H1 (cell line): ENCODE measurements at regions not wholly inside any gene's neighbourhood (a gene's known extent, or its start where the extent isn't known, plus 50 kb on each side); places are given as distances from the start of the nearest gene placed in this dataset.

ENCODE experiments used
- CTCF ChIA-PET: fragments of 300-600 bp; sonication (Branson Sonifier 250); formaldehyde crosslinking; loops from one replicate; lab custom pipeline; 2021; ENCODE audit not compliant: partially characterized antibody; lab: Charles Lee
- POLR2A ChIA-PET: fragments of 300-600 bp; sonication (Branson Sonifier 250); formaldehyde crosslinking; loops from one replicate; lab custom pipeline; 2021; ENCODE audit warnings: inconsistent platforms; ENCODE audit not compliant: partially characterized antibody; lab: Charles Lee
- DNase-seq, 2 experiments: peaks; one replicate each; pipeline versions ENCODE4 v3.0.0 to v3.0.0-alpha.2; 2010 to 2022; ENCODE audit warnings: low spot score in 2 of 2, low read depth in 1 of 2, mixed read lengths in 1 of 2
- FAIRE-seq: peaks from 2 replicates; lab custom pipeline; 2011; peaks lifted over from hg19 to GRCh38; lab: Jason Lieb, UNC
- H2AFZ ChIP-seq: 2 replicates; pipeline ENCODE4 v1.8.1; 2012; ENCODE audit warnings: low read length, inconsistent platforms
- H2AK5ac ChIP-seq: 2 replicates; pipeline ENCODE4 v1.6.1; 2013; ENCODE audit warnings: low read depth, low read length
- H2BK120ac ChIP-seq: replicated peaks from 2 replicates; pipeline ENCODE3; 2013; ENCODE audit warnings: low read depth, low read length, inconsistent platforms
- H2BK12ac ChIP-seq: 2 replicates; pipeline ENCODE4 v1.6.1; 2013; ENCODE audit warnings: low read depth, low read length
- H2BK15ac ChIP-seq: 2 replicates; pipeline ENCODE4 v1.6.1; 2013; ENCODE audit warnings: low read length
- H2BK20ac ChIP-seq: 2 replicates; pipeline ENCODE4 v1.6.1; 2013; ENCODE audit warnings: low read length
- H2BK5ac ChIP-seq: 2 replicates; pipeline ENCODE4 v1.6.1; 2013; ENCODE audit warnings: low read depth, low read length
- H3K14ac ChIP-seq: 2 replicates; pipeline ENCODE4 v1.6.1; 2013; ENCODE audit warnings: inconsistent platforms; ENCODE audit not compliant: insufficient read length
- H3K18ac ChIP-seq: 2 replicates; pipeline ENCODE4 v1.6.1; 2013; ENCODE audit warnings: low read length; ENCODE audit errors: extremely low read depth
- H3K23ac ChIP-seq: 2 replicates; pipeline ENCODE4 v1.6.1; 2013; ENCODE audit warnings: inconsistent platforms; ENCODE audit not compliant: insufficient read length
- H3K23me2 ChIP-seq: 2 replicates; pipeline ENCODE4 v1.6.1; 2013; ENCODE audit warnings: low read depth, low read length
- H3K27ac ChIP-seq: 2 replicates; pipeline ENCODE4 v1.6.1; 2011; ENCODE audit warnings: low read depth, low read length, inconsistent platforms
- H3K27me3 ChIP-seq, 4 experiments: replicated peaks in 1 of 4; 1 replicate in 1 of 4; 2 replicates in 3 of 4; pipeline versions ENCODE4 v1.6.1 to v1.8.1; 2011 to 2013; ENCODE audit warnings: low read length in 3 of 4, mild to moderate bottlenecking in 3 of 4, inconsistent platforms in 2 of 4, mixed read lengths in 2 of 4, moderate library complexity in 1 of 4; ENCODE audit not compliant: control insufficient read depth in 3 of 4, insufficient read depth in 3 of 4; ENCODE audit errors: extremely low read depth in 1 of 4
- H3K36me3 ChIP-seq, 4 experiments: 2 replicates each; pipeline versions ENCODE4 v1.6.1 to v1.8.1; 2011 to 2013; ENCODE audit warnings: mild to moderate bottlenecking in 4 of 4, low read length in 3 of 4, moderate library complexity in 2 of 4, control low read depth in 1 of 4, inconsistent platforms in 1 of 4; ENCODE audit not compliant: insufficient read depth in 4 of 4, control insufficient read depth in 2 of 4
- H3K4ac ChIP-seq: replicated peaks from 2 replicates; pipeline ENCODE3; 2013; ENCODE audit warnings: low read length, low read depth, mixed read lengths, inconsistent platforms; ENCODE audit not compliant: insufficient read length
- H3K4me1 ChIP-seq, 4 experiments: replicated peaks in 1 of 4; 1 replicate in 1 of 4; 2 replicates in 3 of 4; pipeline versions ENCODE4 v1.6.1 to v1.8.1; 2011 to 2013; ENCODE audit warnings: low read length in 3 of 4, inconsistent platforms in 2 of 4, mixed read lengths in 1 of 4; ENCODE audit not compliant: insufficient read depth in 4 of 4, control insufficient read depth in 3 of 4
- H3K4me2 ChIP-seq, 2 experiments: 2 replicates each; pipeline versions ENCODE4 v1.6.1 to v1.8.1; 2011 to 2013; ENCODE audit warnings: low read depth in 2 of 2, low read length in 2 of 2, control low read depth in 1 of 2, inconsistent platforms in 1 of 2, mild to moderate bottlenecking in 1 of 2; ENCODE audit not compliant: insufficient read depth in 1 of 2
- H3K4me3 ChIP-seq, 4 experiments: fragments of 200-600, 300-600 bp in 1 of 4; sonication (generic), shearing (Covaris generic), sonication (Bioruptor Twin) in 1 of 4; 2 replicates each; pipeline versions ENCODE4 v1.5.1 to v1.8.1; 2011 to 2016; ENCODE audit warnings: low read length in 4 of 4, low read depth in 3 of 4, control low read depth in 2 of 4, inconsistent platforms in 2 of 4, mild to moderate bottlenecking in 2 of 4, mixed read lengths in 1 of 4, moderate library complexity in 1 of 4; ENCODE audit not compliant: insufficient read depth in 2 of 4; ENCODE audit errors: extremely low read depth in 1 of 4
- H3K56ac ChIP-seq: replicated peaks from 2 replicates; pipeline ENCODE3; 2013; ENCODE audit warnings: low read depth, mild to moderate bottlenecking, mixed read lengths, low read length, inconsistent platforms; ENCODE audit not compliant: insufficient read length
- H3K79me1 ChIP-seq: 2 replicates; pipeline ENCODE4 v1.6.1; 2013; ENCODE audit warnings: low read depth, low read length, control low read depth
- H3K79me2 ChIP-seq, 2 experiments: 2 replicates each; pipeline versions ENCODE4 v1.6.1 to v1.8.1; 2012 to 2013; ENCODE audit warnings: low read length in 2 of 2, mild to moderate bottlenecking in 2 of 2, inconsistent platforms in 1 of 2; ENCODE audit not compliant: insufficient read depth in 2 of 2, control insufficient read depth in 1 of 2
- H3K9ac ChIP-seq, 4 experiments: replicated peaks in 1 of 4; 1 replicate in 1 of 4; 2 replicates in 3 of 4; pipeline versions ENCODE4 v1.6.1 to v1.8.1; 2011 to 2013; ENCODE audit warnings: low read depth in 3 of 4, low read length in 3 of 4, control low read depth in 2 of 4, mild to moderate bottlenecking in 2 of 4, moderate library complexity in 2 of 4, inconsistent platforms in 1 of 4; ENCODE audit errors: extremely low read depth in 1 of 4
- H3K9me3 ChIP-seq, 2 experiments: 2 replicates each; pipeline versions ENCODE4 v1.6.1 to v1.8.1; 2012 to 2013; ENCODE audit warnings: mild to moderate bottlenecking in 2 of 2, moderate library complexity in 2 of 2, control low read depth in 1 of 2, inconsistent platforms in 1 of 2, low read depth in 1 of 2, low read length in 1 of 2, mixed read lengths in 1 of 2; ENCODE audit not compliant: insufficient read depth in 2 of 2
- H4K20me1 ChIP-seq, 2 experiments: replicated peaks in 1 of 2; 2 replicates each; pipeline versions ENCODE3 to v1.8.1; 2011 to 2013; ENCODE audit warnings: inconsistent platforms in 2 of 2, low read length in 2 of 2, mild to moderate bottlenecking in 1 of 2; ENCODE audit not compliant: insufficient read depth in 2 of 2, control insufficient read depth in 1 of 2
- H4K5ac ChIP-seq: 2 replicates; pipeline ENCODE4 v1.6.1; 2013; ENCODE audit warnings: low read length, low read depth, mixed read lengths, inconsistent platforms; ENCODE audit not compliant: insufficient read length
- H4K8ac ChIP-seq: 2 replicates; pipeline ENCODE4 v1.8.0; 2013; ENCODE audit warnings: mild to moderate bottlenecking, moderate library complexity, low read length, inconsistent platforms; ENCODE audit not compliant: insufficient read depth; ENCODE audit errors: extremely low read depth
- H4K91ac ChIP-seq: replicated peaks from 2 replicates; pipeline ENCODE3; 2013; ENCODE audit warnings: low read length, mixed read lengths, inconsistent platforms; ENCODE audit not compliant: insufficient read length
- CBX5 ChIP-seq: fragments of 300-800, 300-1000 bp; sonication (generic); IDR thresholded peaks from 2 replicates; pipeline ENCODE4 v1.7.1; 2016; ENCODE audit warnings: antibody characterized with exemption, low read length, low read depth
- CTBP2 ChIP-seq: IDR thresholded peaks from 2 replicates; pipeline ENCODE4 v1.7.0; 2011; ENCODE audit warnings: borderline replicate concordance, mild to moderate bottlenecking, moderate library complexity, mixed read lengths, low read length; ENCODE audit not compliant: insufficient read depth, insufficient read length
- NANOG ChIP-seq: IDR thresholded peaks from 2 replicates; pipeline ENCODE4 v1.6.1; 2011; ENCODE audit warnings: low read length, low read depth, mild to moderate bottlenecking, inconsistent platforms; ENCODE audit not compliant: insufficient read depth, poor library complexity, severe bottlenecking
- NRF1 ChIP-seq: IDR thresholded peaks from 2 replicates; pipeline ENCODE4 v1.6.1; 2011; ENCODE audit warnings: mild to moderate bottlenecking, low read depth, low read length, improper control_type of control experiment
- RAD21 ChIP-seq, 2 experiments: IDR thresholded peaks in 1 of 2; conservative IDR thresholded peaks in 1 of 2; 2 replicates each; pipeline ENCODE4 v1.6.1; 2011; ENCODE audit warnings: low read depth in 2 of 2, low read length in 2 of 2, improper control_type of control experiment in 1 of 2, inconsistent platforms in 1 of 2, mild to moderate bottlenecking in 1 of 2, moderate library complexity in 1 of 2
- RXRA ChIP-seq: IDR thresholded peaks from 2 replicates; pipeline ENCODE4 v1.6.1; 2011; ENCODE audit warnings: low read depth, mild to moderate bottlenecking, low read length, moderate library complexity; ENCODE audit not compliant: insufficient read depth
- WGBS, 2 experiments: shearing (Covaris generic) in 1 of 2; methylation state at CpG; one replicate each; pipeline versions ENCODE4 v1.1.6 to v1.1.7; 2013 to 2015; ENCODE audit warnings: low lambda C conversion rate in 2 of 2, mixed read lengths in 2 of 2, inconsistent platforms in 1 of 2, low coverage in 1 of 2, missing lambda C conversion rate in 1 of 2; ENCODE audit not compliant: insufficient replicate concordance in 2 of 2, insufficient coverage in 1 of 2, insufficient read length in 1 of 2; ENCODE audit errors: extremely low coverage in 1 of 2, missing lambda C conversion rate in 1 of 2; 5-methylcytosine and 5-hydroxymethylcytosine counted together

DNA sequence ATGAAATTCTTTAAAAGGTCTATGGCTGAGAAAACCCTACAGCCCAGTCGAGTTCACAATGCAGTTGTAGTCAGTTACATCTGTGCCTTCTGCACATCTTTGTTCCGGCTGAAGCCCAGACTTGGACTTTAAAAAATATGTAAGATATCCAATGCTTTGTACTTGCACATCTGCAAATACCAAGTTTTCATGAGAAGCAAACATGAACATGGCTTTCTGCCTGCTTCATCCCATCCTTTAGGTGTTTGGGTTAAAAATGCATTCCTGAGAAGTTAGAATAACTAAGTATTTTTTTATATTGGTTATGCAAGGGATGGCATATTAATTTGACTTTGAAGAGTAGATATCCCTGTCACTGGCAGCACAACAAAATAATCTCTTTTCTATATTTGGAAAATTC lies 528.4 kb downstream of the METTL15 start:
- Histone ChIP-seq H2AFZ (no peak overlapping the region), H2BK12ac (no peak overlapping the region), H3K56ac (no peak overlapping the region), H3K23me2 (no peaks in the 10 kb centered on the region), H2BK15ac (no peak overlapping the region), H3K4me1 (no peaks in the 10 kb centered on the region), H3K14ac (no peak overlapping the region), H2BK20ac (no peak overlapping the region), H4K91ac (no peak overlapping the region), H3K4me2 (no peak overlapping the region), H3K9me3 (no peaks in the 10 kb centered on the region), H3K79me2 (no peaks in the 10 kb centered on the region), H3K4me3 (no peak overlapping the region)
- DNase-seq = no peak
- TF ChIP-seq CTBP2 (no peak), NANOG (no peak), RXRA (no peak), NRF1 (no peak), CBX5 (no peak), RAD21 (IDR thresholded peaks at IDR 0.05 in 1 of 2, conservative IDR thresholded peaks at IDR 0.05 in 1 of 2; ENCODE audit: low read depth in 2 of 2, low read length in 2 of 2) (no peak)
- TF ChIP-seq, all 59 proteins: peak for 0
- ChIA-PET POLR2A (no interaction called here), CTCF (no interaction called here)
- 95% methylated on average over 2 of the region's 2 CpGs; no CpG with 5 or more reads in 1 of the 2 experiments for WGBS, 2 experiments
- H3K36me3 ChIP-seq = no peaks in the 10 kb centered on the region
- H4K20me1 ChIP-seq = no peaks in the 10 kb centered on the region
- no peak overlapping the region for H3K23ac ChIP-seq
- H4K5ac ChIP-seq = no peak overlapping the region
- no peaks in the 10 kb centered on the region for H3K27me3 ChIP-seq
- H3K79me1 ChIP-seq = no peaks in the 10 kb centered on the region
- H3K18ac ChIP-seq = no peak overlapping the region
- FAIRE-seq = no peak
- no peak overlapping the region for H3K4ac ChIP-seq
- H3K9ac ChIP-seq = no peak overlapping the region
- no peak overlapping the region for H2AK5ac ChIP-seq
- no peak overlapping the region for H2BK5ac ChIP-seq
- H3K27ac ChIP-seq = no peak overlapping the region
- H4K8ac ChIP-seq = no peak overlapping the region
- no peak overlapping the region for H2BK120ac ChIP-seq
